Epidermal melanocyte (primary cell): ENCODE measurements at regions not wholly inside any gene's neighbourhood (a gene's known extent, or its start where the extent isn't known, plus 50 kb on each side); places are given as distances from the start of the nearest gene placed in this dataset.

ENCODE experiments used
- DNase-seq: peaks from one replicate; pipeline ENCODE4 v3.0.0; 2011; ENCODE audit warnings: low spot score; ENCODE audit not compliant: insufficient read length

DNA sequence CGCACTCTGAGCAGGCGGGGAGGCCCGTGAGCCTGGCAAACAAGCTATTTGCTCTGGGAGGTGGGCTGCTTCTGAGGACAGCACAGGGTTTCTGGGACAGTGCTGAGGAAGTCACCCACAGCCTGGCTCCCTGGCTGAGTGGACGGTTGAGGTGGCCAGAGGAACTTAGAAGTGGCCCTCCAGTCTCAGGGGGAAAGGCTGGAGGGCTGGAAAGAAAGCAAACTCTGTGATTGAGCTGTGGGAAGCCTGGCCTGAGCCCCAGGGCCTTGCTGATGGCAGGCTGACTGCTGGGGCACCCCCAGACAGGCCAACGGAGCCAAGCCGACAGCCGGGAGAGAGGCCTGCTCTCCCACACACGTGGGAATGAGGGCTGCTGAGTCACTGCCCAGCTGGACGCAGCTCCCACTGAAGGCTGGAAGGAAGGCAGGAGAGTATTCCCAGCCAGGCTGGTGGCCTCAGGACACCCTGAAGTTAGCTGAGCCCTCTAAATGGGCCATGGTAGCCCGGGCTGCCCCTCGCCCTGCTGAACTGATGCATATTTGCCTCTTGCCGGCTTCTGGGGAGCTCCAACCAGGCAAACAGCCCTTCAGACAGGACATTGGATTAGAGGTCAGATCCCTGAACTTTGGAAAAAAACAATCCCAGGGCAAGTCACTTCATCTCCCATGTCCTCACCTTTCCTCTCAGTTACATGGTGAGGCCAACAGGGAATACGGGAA lies 98.0 kb upstream of the TLE3 start:
- peak; percentile 71 for DNase-seq

DNA sequence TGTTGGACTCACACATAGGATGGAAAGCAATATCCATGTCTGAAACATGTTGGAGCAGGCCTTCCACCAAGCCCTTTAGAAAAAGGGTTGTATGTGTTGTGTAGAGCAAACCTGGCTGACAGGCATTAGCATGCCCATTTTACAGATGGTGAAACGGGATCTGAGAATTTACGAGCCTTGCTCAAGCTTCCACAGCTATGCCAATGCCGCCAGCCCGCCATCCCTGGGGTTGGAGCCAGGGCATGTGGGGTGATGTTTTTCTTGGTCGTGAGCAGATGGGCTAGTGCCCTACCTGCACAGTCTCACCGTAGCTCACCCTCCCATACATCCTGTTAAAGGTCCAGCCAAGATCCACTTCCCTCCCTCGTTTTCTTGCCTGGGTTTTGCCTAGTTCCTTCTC lies 97.5 kb upstream of the TLE3 start:
- DNase-seq, result no peak

DNA sequence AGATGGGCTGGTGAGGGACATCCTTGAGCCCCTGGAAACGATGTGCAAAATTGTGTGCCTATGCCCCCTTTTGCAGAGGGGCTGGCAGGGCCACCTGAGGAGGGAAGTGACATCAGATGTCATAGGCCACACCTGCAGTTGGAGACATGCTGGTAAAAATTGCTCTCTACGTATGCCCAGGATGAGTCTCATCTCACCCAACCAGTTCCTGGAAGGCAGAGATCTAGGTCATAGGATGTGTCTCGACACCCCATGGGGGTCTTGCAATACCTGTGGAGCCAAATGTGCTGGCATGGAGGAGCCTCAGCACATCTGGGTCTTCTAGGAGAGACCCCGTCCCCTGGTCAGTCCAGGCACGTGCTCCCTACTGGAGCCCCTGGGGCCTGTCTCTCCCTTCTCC lies 96.5 kb upstream of the TLE3 start:
- DNase-seq, result no peak

DNA sequence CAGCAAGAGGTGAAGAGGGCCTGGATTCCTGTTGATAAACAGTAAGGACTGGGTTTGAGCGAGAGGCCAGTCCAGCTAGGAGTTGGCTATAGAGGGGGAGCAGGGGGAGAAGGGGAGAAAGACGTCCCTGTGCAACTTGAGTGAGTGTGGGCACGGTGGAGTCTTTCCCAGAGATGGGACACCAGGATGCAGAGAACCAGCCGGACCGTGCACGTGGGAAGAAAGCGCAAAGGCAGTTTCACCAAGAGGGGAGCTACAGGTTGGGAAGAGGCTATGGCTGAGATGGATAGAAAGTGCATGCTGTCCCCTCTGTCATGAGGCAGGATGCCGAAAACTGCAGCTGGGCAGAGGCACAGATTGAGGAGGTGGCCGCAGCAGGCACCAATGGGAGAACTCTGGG lies 96.0 kb upstream of the TLE3 start:
- no peak for DNase-seq

DNA sequence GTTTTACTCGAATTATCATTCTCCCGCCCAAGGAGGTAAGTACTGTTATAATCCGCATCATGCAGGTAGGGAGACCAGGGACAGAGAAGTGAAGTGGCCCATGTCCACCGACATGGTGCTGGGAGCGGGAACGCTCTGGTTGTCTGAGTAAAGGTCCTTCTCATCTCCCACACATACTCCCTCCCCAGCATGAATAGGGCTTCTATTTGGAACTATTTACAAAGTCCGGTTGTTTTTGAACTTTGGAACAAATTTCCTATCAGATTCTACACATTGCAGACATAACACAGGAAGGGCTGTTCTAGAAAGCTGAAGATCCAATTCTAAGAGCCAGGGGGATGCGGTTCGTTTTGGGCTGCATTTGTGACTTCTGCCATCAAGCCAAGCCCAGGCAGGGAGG lies 94.8 kb upstream of the TLE3 start:
- no peak for DNase-seq

DNA sequence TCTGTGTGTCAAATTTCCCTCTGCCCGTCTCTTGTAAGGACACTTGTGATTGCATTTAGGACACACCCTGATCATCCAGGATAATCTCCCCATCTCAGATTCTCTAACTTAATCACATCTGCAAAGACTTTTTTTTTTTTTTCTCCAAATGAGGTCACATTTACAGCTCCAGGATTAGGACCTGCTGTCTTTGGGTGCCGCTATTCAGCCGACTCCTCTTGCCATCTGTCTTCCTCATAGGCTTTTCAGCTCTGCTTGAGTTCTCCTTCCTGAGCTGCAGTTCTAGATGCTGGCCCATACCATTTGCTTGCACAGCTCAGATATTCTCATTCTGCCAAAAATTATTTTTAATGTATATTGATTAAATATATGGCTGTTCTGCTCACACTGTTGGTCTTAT lies 94.3 kb upstream of the TLE3 start:
- DNase-seq, result no peak

DNA sequence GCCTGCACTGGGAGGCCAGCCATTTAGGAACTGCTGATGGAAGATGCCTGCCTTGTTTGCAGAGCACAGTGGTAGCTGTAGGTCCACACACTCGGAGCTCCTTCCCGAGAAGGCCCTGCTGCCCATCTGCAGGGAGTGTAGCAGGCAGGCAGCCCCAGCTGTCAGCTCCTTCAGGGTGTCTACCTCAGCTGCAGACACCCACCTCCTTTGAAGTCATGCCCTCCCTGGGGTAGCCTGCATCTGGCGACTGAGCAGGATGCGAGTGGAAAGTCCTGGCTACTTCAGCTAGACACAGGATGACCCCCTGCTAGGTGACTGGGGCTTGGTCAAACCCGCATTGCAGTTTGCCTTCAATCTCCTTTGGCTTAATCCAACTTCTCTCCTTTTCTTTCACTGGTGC lies 93.2 kb upstream of the TLE3 start:
- DNase-seq, result no peak

DNA sequence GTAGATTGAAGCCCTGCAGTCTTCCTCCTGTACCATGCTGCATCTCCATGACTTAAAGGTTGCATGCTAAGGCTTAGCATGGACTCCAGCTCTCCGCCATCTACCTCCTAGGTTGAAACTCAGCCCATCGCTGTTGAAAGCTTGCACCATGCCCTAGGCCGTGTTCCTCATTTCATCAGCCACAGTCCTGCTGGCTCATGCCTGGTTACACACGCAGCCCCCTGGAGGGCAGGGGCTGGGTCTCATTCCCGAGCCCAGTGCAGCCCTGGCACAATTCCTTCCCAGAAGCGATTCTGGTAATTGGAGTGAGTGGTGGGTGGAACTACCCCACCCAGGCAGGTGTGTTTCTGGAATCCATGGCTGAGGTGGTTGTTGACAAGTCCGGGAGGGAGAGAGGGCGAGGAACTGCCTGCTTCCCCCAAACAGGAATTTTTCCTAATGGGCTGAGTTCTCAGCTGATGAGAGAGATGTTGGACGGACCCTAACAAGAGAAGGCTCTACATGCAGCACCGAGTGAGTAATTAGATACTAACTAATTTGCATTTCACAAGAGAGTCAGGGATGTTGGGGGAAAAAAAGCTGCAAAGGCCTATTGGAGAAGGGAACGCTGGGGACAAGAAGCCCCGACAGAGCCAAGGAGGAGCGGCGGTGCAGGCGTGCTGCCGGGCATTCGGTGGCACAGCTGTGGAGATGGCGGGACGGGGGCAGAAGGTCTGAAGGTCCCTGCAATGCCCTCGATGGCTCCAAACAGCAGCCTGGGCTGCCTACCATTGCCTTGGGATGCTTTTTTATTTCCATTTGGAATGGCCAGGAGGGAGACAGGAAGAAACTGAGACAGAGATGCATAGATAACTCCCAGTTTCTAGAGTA lies 92.3 kb upstream of the TLE3 start:
- no peak for DNase-seq

DNA sequence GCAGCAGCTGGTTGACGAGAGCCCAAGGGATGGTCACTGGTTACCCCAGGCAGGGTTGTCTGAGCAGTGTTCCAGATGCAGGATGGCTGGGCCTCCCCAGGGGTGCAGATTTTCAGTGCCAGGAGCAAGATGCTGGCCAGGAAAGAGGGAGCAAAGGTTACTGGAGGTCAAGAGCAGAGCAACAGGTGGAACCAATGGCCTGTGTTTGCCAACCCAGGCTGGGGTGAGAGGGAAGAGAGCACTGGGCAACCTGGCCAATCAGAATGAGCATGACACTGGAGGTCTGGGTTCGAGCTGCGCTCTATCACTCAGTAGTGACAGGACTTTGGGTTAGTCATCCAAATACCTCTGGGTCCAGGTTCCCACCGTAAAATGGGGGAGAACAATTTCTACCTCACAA lies 90.6 kb upstream of the TLE3 start:
- DNase-seq, result no peak

DNA sequence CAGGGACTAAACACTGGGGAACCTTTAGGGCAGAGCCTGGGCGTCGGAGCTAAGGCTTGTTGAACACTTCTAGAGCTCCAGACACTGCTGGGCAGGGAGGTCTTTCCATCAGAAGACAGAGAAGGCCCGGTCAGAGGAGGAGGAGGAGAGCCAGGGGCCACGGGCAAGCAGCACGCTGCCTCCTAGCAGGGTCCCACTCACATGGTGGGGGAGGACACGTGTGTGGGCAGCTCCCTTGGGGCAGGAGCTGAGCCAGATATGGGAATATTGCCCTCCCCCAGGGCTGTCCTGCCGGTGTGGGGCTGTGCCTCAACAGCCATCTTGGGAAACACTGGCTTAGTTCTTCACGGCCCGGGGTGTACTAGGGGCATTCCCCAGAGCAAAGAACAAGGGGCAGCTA lies 89.6 kb upstream of the TLE3 start:
- DNase-seq, result no peak

DNA sequence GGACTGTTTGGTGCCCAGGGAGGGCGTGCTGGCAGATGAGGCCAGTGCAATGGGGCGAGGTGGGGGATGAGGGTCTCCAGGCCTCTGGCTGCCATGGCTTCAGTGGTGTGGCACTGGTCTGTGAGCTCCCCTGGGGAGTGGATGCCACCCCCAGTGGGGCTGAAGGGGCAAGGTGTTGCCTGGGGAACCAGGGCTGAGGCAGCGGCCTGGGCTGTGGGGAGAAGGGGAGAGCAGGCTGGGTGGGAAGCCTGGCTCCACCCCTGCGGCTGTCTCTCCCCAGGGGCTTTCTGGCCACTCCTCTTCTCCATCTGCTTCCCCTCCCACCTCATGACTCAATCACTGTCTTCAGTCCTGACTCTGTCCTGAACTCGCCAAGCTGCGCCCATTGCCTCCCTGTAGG lies 88.4 kb upstream of the TLE3 start:
- no peak for DNase-seq

DNA sequence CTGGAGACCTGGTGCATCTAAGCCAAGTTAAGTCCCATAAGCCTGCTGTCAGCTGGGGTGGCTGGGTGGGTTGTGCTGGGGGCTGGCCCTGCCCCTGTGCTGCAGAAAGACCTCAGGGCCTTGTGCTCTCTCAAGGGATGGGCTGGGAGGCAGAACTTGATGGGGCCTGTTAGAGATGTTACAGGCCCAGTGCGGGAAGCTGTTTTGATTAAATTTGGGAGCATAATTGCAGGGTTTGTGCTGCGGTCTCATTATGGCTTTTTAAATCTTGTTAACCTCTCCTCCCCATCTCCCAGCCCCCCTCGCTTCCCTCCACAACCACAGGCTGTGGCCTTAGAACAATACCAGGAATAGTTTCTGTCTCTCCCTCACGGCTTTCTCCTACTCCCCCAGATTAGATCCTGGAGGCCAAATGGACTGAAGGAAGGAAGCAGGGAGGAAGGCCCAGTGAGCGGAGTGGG lies 87.6 kb upstream of the TLE3 start:
- DNase-seq, result no peak

DNA sequence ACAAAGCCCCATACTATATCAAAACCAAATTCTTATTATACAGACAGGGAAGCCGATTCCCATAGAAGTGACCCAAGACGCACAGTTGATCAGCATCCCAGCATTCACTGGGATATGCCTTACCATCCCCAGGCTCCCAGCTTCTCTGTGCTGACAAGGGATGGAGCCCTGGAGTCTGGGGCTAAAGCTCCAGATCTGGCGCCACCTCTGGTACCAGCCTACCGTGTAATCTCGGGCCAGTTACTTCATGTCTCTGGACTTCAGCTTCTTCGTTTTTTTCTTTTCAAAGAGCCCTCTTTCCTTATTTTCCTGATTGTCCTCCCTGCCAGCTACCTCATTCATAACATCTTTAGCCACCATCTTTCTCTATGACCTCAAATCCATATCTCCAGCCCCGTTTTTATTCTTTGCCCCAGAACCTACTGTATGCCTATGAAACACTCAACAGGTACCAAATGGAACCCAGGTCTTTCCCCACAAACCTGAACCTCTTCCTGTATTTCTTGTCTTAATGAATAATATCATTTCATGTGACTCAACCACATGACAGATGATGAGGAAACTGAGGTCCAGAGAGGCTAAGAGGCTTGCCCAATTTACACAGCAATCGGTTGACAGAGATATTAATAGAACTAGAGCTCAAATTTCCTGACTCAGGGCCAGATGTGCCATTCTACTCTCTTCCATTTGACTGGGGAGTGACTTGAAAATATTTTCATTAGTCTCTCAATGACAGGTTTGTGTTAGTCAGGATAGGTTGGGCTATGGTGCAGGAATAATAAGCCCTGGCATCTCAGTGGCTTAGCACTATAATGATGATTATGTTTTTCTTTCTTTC lies 85.4 kb upstream of the TLE3 start:
- no peak for DNase-seq

DNA sequence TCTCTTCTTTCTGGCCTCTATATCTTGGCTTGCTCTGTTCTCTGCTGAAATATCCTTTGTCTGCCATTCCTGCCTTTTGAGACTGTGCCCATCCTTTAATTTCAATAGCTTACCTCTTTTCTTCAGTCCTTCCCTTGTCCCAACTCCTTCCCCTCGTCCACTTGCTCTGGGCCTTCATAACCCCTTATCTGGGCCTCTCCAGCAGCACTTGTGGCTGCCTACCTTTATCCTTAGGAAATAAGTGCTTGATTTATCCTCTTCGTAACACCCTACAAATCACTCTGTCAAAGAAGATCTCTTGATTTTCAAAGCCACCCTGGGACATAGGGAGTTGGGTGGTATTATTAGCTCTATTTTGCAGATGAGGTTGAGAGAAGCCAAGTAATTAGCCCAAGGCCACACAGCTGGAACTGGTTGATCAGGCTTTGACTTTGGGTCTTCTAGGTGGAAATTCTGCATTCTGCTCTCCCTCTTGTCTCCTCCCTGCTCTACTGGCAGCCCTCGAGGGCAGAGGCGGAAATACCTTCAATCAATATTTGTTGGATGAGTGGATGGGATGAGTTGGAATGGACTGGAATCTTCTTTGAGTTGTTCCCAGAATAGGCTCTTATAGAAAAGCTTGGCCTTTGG lies 84.0 kb upstream of the TLE3 start:
- DNase-seq, result no peak

DNA sequence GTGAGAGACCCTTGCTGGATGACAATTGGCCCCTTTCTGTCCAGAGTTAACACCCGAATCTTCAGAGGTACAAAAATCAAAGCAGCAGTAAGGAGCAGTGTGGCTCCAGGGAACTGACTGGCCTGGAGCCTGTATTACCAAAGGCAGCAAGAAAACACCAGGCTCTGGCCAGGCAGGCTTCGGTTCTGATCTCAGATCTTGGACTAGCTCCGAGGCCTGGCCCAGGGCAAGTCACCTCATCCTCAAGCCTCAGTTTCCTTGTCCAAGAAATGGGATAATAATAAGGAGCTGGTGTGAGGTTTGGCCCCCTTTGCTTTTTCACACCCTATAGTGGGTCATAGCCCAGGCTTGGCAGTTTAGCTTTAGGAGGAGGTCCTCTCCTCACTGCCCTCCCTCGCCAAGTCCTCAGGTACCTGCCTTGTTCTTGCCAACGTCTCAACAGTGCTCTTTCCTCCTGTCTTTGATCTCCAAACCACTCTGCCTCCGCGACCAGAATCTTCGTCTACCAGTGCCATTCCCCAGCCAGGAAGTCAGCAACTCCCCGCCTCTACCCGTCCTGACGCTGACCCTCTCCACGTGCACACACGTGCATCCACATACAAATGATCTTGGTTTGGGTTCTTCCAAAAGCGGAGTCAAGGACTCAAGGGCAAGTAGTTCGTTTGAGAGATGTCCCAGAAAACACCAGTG lies 82.6 kb upstream of the TLE3 start:
- DNase-seq, result no peak

DNA sequence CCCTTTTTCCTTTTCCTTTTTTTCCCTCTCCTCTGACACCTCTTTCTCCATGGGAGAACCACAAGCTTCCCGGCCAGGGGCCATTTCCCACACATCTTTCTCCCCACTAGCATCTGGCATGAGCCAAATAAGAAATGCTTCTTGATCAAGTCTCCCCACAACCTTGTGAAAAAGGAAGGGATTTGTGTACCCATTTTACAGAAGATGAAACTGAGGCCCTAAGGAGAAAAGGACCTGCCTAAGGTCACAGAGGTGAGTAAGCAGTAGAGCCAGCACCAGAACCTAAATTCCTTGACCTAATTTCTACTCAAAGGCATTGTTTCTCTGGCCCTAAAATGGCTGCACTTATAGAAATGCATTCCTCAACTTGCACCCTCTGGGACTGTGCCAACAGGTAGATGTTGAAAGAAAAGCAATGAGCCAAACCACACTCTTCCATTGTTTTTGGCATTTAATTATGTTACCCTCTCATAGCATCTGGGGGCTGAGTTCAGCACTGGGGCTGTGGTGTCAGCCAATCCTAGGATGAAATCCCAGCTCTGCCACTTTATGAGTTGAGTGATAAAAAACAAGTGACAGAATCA lies 81.7 kb upstream of the TLE3 start:
- DNase-seq, result no peak

DNA sequence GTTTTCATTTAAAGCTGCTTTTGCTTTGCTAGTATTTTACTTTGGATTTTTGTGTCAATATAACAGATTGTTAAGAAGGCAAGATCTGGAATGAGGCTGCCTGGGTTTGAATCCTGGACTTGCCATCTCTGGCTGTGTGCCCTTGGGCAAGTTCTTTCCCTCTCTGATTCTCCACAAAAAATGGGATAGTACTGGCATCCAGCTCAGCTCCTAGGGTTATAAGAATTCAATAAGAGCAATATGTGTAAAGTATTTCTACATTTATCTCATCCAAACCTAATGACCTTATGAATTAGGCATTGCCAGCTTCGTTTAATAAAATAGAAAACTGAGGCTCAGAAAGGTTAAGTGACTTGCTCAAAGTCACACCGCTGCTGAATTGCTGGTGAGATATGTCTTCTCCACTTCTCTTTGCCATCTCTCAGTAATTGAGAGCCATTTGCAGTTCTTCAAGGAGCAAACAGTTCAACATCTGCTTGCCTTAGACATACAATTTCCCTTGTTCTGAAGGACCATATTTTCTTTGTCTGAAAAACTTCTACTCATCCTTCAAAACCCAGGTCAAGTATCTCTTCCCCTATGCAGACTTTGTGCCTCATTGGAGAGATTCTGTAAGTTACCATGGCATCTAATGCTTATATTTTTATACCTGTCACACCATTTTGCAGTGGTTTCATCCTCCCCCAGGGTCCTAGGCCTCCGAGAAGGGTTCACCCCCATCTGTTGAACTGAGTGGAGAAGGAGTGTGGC lies 80.8 kb upstream of the TLE3 start:
- no peak for DNase-seq

DNA sequence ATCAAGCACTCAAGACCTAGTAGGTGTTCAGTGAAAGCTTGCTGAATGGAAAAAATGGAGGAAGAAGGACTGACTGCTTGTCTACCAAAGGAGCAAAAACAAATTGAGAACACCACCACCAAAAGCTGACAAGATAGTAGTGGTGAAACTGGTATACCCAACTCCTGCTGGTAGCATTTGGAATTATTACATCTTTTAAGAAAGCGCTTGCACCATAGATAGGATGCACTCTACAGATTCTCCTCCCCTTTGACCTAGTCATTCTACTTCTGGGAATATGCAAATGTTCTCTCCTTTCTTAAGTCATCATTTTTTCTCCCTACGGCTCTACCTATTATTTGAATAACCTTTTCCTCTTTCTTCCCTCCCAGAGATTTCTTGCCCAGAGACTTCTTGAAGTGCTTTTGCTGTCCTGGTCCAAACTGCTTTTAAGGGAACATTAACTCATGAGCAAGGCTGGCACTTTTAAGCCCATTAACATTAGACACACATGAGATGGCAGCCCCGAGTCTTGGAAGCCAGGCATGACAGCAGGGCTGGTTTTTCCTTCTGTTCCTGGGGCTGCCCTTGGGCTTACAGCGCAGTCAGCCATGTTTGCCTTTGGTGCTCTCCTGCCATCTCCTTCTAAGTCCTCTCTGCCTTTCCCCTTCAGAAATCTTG lies 75.0 kb upstream of the TLE3 start:
- no peak for DNase-seq

DNA sequence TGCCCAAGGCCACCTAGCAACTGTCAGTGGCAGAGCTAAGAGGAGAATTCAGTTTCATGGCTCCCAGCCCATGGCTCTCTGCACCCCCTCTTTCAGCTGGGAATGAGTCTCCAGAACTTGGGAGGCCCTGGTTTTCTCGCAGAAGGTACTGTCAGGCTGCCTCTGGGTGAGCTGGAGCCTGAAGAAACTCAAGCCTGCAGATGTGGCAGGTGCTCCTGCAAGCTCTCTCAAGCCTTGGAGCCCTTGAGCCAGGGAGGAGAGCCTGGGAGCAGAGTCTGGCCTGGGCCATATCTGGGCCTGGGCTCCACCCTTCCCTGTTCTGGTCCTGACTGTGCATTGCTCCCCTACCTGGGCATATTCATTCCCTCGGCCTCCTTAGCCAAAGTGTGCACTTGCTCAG lies 74.4 kb upstream of the TLE3 start:
- no peak for DNase-seq
